MM.1S (cell line): ENCODE measurements at regions not wholly inside any gene's neighbourhood (a gene's known extent, or its start where the extent isn't known, plus 50 kb on each side); places are given as distances from the start of the nearest gene placed in this dataset.

ENCODE experiments used
- DNase-seq: peaks from one replicate; pipeline ENCODE4 v3.0.0-alpha.2; 2015
- H2AFZ ChIP-seq: fragments of 300-600 bp; sonication (generic); 2 replicates; pipeline ENCODE4 v1.6.0; 2016; ENCODE audit warnings: antibody characterized with exemption, low read length
- H3F3A ChIP-seq: fragments of 300-600 bp; sonication (generic); 2 replicates; pipeline ENCODE4 v1.6.1; 2016; ENCODE audit warnings: mild to moderate bottlenecking, antibody characterized with exemption, low read length, moderate library complexity, mixed read lengths; ENCODE audit not compliant: insufficient read depth
- H3K27ac ChIP-seq: fragments of 300-600 bp; sonication (generic); 2 replicates; pipeline ENCODE4 v1.5.1; 2016; ENCODE audit warnings: mild to moderate bottlenecking, low read length
- H3K27me3 ChIP-seq: fragments of 300-600 bp; sonication (generic); replicated peaks from 2 replicates; pipeline ENCODE4 v1.6.0; 2016; ENCODE audit warnings: low read length; ENCODE audit not compliant: insufficient read depth
- H3K36me3 ChIP-seq: fragments of 300-600 bp; sonication (generic); replicated peaks from 2 replicates; pipeline ENCODE4 v1.6.1; 2016; ENCODE audit warnings: mild to moderate bottlenecking, low read length, mixed read lengths; ENCODE audit not compliant: insufficient read depth
- H3K4me1 ChIP-seq: fragments of 300-600 bp; sonication (generic); 2 replicates; pipeline ENCODE4 v1.6.1; 2016; ENCODE audit warnings: low read length, mixed read lengths
- H3K4me2 ChIP-seq: fragments of 300-600 bp; sonication (generic); 2 replicates; pipeline ENCODE4 v1.6.0; 2016; ENCODE audit warnings: low read depth, low read length
- H3K4me3 ChIP-seq: fragments of 300-600 bp; sonication (generic); 2 replicates; pipeline ENCODE4 v1.5.1; 2016; ENCODE audit warnings: low read length, mixed read lengths
- H3K79me2 ChIP-seq: fragments of 300-600 bp; sonication (generic); 2 replicates; pipeline ENCODE4 v1.6.1; 2016; ENCODE audit warnings: mixed run types, low read length, mixed read lengths
- H3K9ac ChIP-seq: fragments of 300-600 bp; sonication (generic); 2 replicates; pipeline ENCODE4 v1.6.1; 2016; ENCODE audit warnings: low read length, mixed read lengths
- H3K9me2 ChIP-seq: fragments of 300-600 bp; sonication (generic); replicated peaks from 2 replicates; pipeline ENCODE4 v1.6.1; 2016; ENCODE audit warnings: mild to moderate bottlenecking, low read length, mixed read lengths; ENCODE audit not compliant: insufficient read depth
- H3K9me3 ChIP-seq: fragments of 300-600 bp; sonication (generic); replicated peaks from 2 replicates; pipeline ENCODE4 v1.6.1; 2016; ENCODE audit warnings: mild to moderate bottlenecking, low read length, mixed read lengths; ENCODE audit not compliant: insufficient read depth
- H4K20me1 ChIP-seq: fragments of 300-600 bp; sonication (generic); 2 replicates; pipeline ENCODE4 v1.6.1; 2016; ENCODE audit warnings: mild to moderate bottlenecking, low read length, moderate library complexity, mixed read lengths; ENCODE audit not compliant: insufficient read depth
- EZH2 ChIP-seq: fragments of 300-600 bp; sonication (generic); optimal IDR thresholded peaks from 2 replicates; pipeline ENCODE3; 2017; ENCODE audit warnings: low read depth, mild to moderate bottlenecking, antibody characterized with exemption, low read length, mixed read lengths
- EZH2phosphoT487 ChIP-seq: fragments of 300-600 bp; sonication (generic); IDR thresholded peaks from 2 replicates; pipeline ENCODE4 v1.6.1; 2018; ENCODE audit warnings: antibody characterized with exemption, low read length
- TF ChIP-seq, protein P1 (sequence below): fragments of 300-600 bp; sonication (generic); IDR thresholded peaks from 2 replicates; pipeline ENCODE4 v1.5.1; 2016; ENCODE audit warnings: antibody characterized with exemption, low read length, mixed read lengths

DNA sequence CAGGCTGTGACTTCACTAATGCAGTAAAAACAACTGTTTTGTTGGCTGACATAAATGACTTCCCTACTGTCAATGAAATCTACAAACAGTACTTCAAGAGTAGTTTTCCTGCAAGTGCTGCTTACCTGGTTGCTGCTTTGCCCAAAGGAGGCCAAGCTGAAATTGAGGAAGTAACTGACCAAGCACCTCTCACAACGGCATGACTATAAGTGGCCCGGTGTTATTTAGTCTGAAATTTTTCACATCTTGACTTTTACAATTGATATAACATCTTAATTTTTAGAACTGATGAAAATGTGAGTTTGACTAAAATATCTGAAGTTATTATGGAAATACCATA, 274.9 kb upstream of the NR5A2 start:
- Histone ChIP-seq H2AFZ (no peak overlapping the region), H3K9ac (no peak overlapping the region), H3K79me2 (no peaks in the 10 kb centered on the region), H4K20me1 (no peaks in the 10 kb centered on the region), H3K9me3 (no peaks in the 10 kb centered on the region), H3K9me2 (no peaks in the 10 kb centered on the region), H3K27ac (no peak overlapping the region), H3F3A (no peaks in the 10 kb centered on the region), H3K27me3 (no peaks in the 10 kb centered on the region), H3K4me2 (no peak overlapping the region), H3K4me3 (no peak overlapping the region), H3K36me3 (no peaks in the 10 kb centered on the region), H3K4me1 (no peaks in the 10 kb centered on the region)
- DNase-seq: no peak
- TF ChIP-seq, protein P1, sequence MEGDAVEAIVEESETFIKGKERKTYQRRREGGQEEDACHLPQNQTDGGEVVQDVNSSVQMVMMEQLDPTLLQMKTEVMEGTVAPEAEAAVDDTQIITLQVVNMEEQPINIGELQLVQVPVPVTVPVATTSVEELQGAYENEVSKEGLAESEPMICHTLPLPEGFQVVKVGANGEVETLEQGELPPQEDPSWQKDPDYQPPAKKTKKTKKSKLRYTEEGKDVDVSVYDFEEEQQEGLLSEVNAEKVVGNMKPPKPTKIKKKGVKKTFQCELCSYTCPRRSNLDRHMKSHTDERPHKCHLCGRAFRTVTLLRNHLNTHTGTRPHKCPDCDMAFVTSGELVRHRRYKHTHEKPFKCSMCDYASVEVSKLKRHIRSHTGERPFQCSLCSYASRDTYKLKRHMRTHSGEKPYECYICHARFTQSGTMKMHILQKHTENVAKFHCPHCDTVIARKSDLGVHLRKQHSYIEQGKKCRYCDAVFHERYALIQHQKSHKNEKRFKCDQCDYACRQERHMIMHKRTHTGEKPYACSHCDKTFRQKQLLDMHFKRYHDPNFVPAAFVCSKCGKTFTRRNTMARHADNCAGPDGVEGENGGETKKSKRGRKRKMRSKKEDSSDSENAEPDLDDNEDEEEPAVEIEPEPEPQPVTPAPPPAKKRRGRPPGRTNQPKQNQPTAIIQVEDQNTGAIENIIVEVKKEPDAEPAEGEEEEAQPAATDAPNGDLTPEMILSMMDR: no peak
- TF ChIP-seq EZH2: no peak

DNA sequence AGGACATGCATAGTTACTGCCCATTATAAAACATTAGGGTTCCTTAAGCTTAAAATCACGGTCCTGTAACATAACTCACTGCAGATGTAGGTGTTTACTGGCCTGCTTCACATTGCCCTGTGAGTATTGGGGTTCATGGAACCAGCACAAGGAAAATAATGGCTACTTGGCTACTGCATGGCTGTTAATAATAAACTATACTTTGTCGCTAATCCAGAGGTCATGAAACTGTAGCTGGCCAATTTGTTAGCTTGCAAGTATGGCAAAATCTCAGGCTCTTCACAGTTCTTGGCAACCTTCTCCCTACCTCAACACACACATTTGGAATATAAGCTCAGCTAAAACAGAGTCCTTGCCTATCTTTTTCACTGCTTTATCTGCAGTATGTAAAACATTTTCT, 274.0 kb upstream of the NR5A2 start:
- Histone ChIP-seq H3K4me2 (no peak overlapping the region), H2AFZ (no peak overlapping the region), H3K4me1 (no peaks in the 10 kb centered on the region), H3K9me3 (no peaks in the 10 kb centered on the region), H4K20me1 (no peaks in the 10 kb centered on the region), H3K9ac (no peak overlapping the region), H3K4me3 (no peak overlapping the region), H3K27ac (no peak overlapping the region), H3K27me3 (no peaks in the 10 kb centered on the region), H3K79me2 (no peaks in the 10 kb centered on the region), H3K36me3 (no peaks in the 10 kb centered on the region), H3K9me2 (no peaks in the 10 kb centered on the region), H3F3A (no peaks in the 10 kb centered on the region)
- no peak for DNase-seq
- TF ChIP-seq EZH2phosphoT487: no peak
- no peak for TF ChIP-seq EZH2
- TF ChIP-seq, protein P1: no peak

DNA sequence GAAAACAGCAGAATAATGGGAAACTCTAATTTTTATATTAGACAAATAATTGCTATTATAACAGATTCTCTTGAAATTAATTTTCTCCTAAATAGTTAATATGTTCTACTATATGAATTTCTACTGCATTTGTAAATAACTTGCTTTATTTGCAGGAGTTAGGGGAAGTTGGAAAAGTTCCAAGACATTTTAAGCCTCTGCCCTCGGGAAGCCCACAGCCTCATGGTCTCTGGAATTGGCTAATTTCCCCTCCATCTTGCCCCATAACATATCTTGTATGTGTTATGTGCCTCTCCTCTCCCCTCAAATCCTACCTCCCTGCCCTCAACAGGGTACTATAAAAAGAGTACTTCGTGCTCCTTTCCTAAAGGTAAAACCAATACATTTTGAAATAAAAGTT, 271.4 kb upstream of the NR5A2 start:
- H3K4me3 ChIP-seq: no peak overlapping the region
- H3K27ac ChIP-seq: no peak overlapping the region
- H3K27me3 ChIP-seq: no peaks in the 10 kb centered on the region
- no peaks in the 10 kb centered on the region for H4K20me1 ChIP-seq
- no peaks in the 10 kb centered on the region for H3K36me3 ChIP-seq
- no peak overlapping the region for H2AFZ ChIP-seq
- H3K9ac ChIP-seq: no peak overlapping the region
- H3K9me3 ChIP-seq: no peaks in the 10 kb centered on the region
- no peaks in the 10 kb centered on the region for H3K79me2 ChIP-seq
- no peaks in the 10 kb centered on the region for H3K4me1 ChIP-seq
- DNase-seq: no peak
- TF ChIP-seq EZH2 (no peak), EZH2phosphoT487 (no peak)
- TF ChIP-seq, protein P1: no peak
- H3K9me2 ChIP-seq: no peaks in the 10 kb centered on the region
- H3K4me2 ChIP-seq: no peak overlapping the region
- H3F3A ChIP-seq: no peaks in the 10 kb centered on the region
